Subcutaneous abdominal adipose tissue (tissue), 5 donors: ENCODE measurements at regions not wholly inside any gene's neighbourhood (a gene's known extent, or its start where the extent isn't known, plus 50 kb on each side); places are given as distances from the start of the nearest gene placed in this dataset.

Experiments
- H3K27ac ChIP-seq: one replicate; pipeline ENCODE4 v1.7.0; 2013; ENCODE audit warnings: low read depth, mild to moderate bottlenecking, inconsistent platforms, low read length, moderate library complexity
- H3K27me3 ChIP-seq, 5 donors: one replicate each; pipeline ENCODE4 v1.7.0; 2013; ENCODE audit warnings: low read length in 5 of 5, inconsistent platforms in 1 of 5; ENCODE audit not compliant: control insufficient read depth in 5 of 5, insufficient read depth in 4 of 5
- H3K36me3 ChIP-seq, 5 donors: one replicate each; pipeline ENCODE4 v1.7.0; 2013; ENCODE audit warnings: low read length in 5 of 5; ENCODE audit not compliant: control insufficient read depth in 5 of 5, insufficient read depth in 5 of 5
- H3K4me1 ChIP-seq, 5 donors: one replicate each; pipeline ENCODE4 v1.7.0; 2013; ENCODE audit warnings: low read length in 5 of 5, mild to moderate bottlenecking in 3 of 5, moderate library complexity in 1 of 5; ENCODE audit not compliant: control insufficient read depth in 5 of 5, insufficient read depth in 5 of 5
- H3K4me3 ChIP-seq, 5 donors: one replicate each; pipeline ENCODE4 v1.7.0; 2013; ENCODE audit warnings: low read length in 5 of 5, low read depth in 1 of 5
- H3K9ac ChIP-seq, 5 donors: one replicate each; pipeline ENCODE4 v1.7.0; 2013; ENCODE audit warnings: low read length in 5 of 5, mild to moderate bottlenecking in 4 of 5, moderate library complexity in 3 of 5
- H3K9me3 ChIP-seq, 5 donors: one replicate each; pipeline ENCODE4 v1.7.0; 2013; ENCODE audit warnings: low read length in 5 of 5; ENCODE audit not compliant: control insufficient read depth in 5 of 5
- donor health status: healthy.
- donor health status: healthy.
- donor health status: healthy.
- donor health status: healthy.
- donor health status: healthy.

DNA sequence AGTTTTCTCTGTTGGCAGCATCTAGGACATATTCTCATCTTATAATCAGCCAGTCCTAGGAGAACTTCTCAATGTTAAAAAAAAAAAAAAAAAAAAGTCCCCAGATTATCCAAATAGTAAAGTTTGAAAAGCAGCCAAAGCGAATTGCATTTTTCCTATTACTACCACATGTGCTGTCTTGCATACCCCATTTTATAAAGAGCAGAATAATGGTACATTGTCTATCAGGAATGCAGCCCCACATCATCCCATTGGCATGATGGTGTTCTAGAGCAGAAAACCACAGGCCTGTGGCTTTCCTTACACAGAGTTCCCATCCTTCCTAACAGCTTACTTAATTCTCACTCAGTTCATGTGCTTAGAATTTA is 381.6 kb downstream of the TMEM38B start:
- peaks cover 0 to 10% (median 3%) of the 10 kb centered on the region in 5 donors for H3K4me1 ChIP-seq
- no peak overlapping the region for H3K27ac ChIP-seq
- no peak overlapping the region for H3K9ac ChIP-seq
- H3K4me3 ChIP-seq: no peak overlapping the region
- H3K36me3 ChIP-seq: no peaks in the 10 kb centered on the region
- no peaks in the 10 kb centered on the region for H3K9me3 ChIP-seq
- H3K27me3 ChIP-seq: no peaks in the 10 kb centered on the region

DNA sequence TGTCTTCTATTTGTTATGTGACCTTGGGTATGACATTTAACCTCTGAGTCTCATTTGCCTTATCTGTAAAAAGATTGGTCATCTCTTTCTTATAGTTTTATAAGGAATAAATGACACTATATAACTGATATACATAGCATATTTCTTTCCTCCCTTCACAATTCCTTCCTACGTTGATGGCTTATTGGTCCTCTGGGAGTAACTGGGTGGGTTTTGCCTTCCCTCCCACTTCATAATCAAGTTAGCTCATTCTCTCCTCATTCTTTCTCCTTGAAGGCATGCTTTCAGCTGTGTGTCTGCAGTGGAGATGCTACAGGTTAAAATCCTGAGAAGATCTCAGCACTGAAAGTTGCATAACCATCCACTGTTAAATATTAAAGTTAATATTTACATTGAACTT is 382.4 kb downstream of the TMEM38B start:
- H3K27me3 ChIP-seq: no peaks in the 10 kb centered on the region
- H3K27ac ChIP-seq: no peak overlapping the region
- no peak overlapping the region for H3K9ac ChIP-seq
- no peaks in the 10 kb centered on the region for H3K36me3 ChIP-seq
- H3K9me3 ChIP-seq: no peaks in the 10 kb centered on the region
- peaks cover 0 to 10% (median 3%) of the 10 kb centered on the region in 5 donors for H3K4me1 ChIP-seq
- no peak overlapping the region for H3K4me3 ChIP-seq

DNA sequence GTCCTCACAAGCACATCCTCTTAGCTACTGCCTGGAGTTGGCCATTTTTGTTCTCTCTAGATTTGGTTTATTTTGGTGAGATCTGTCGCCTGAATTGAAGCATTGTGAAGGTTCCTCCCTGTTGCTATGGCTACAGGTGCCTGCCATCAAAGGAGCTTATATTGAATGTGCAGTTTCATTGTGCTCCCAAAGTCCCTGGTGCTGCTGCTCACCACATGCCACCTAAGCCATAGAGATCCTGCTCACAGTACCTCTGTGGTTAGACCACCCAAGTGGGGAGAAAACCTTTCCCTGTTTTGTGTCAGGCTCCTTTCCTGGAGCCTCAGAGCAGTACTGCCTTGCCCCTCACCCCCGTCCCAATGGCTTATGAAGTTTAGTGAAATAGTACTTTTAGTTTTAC is 383.4 kb downstream of the TMEM38B start:
- H3K27me3 ChIP-seq: no peaks in the 10 kb centered on the region
- H3K4me3 ChIP-seq: no peak overlapping the region
- no peaks in the 10 kb centered on the region for H3K36me3 ChIP-seq
- no peaks in the 10 kb centered on the region for H3K9me3 ChIP-seq
- no peak overlapping the region for H3K9ac ChIP-seq
- no peak overlapping the region for H3K27ac ChIP-seq
- peaks cover 0 to 10% (median 3%) of the 10 kb centered on the region in 5 donors for H3K4me1 ChIP-seq

DNA sequence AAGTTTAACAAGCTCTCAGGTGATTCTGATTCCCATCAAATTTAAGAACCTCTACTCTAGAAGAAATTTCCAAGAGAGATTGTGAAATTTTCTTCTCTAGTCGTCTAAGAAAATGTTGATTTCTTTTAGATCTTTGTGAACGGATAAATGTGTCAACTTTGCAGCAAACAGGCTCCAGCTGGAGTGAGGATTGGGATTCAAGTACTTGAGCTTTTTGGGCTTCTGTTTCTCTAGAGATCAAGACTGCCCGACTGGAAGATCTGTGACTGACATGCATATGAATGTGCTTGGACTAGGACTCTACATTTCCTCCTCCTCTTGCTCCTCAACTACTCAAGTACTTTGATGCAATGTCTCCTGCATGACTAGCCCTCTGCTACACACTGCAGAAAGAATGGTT is 388.3 kb downstream of the TMEM38B start:
- H3K4me3 ChIP-seq: no peak overlapping the region
- H3K4me1 ChIP-seq: peaks cover 0 to 11% (median 2%) of the 10 kb centered on the region in 5 donors
- H3K27me3 ChIP-seq: no peaks in the 10 kb centered on the region
- H3K36me3 ChIP-seq: no peaks in the 10 kb centered on the region
- no peak overlapping the region for H3K27ac ChIP-seq
- H3K9me3 ChIP-seq: no peaks in the 10 kb centered on the region
- H3K9ac ChIP-seq: no peak overlapping the region

DNA sequence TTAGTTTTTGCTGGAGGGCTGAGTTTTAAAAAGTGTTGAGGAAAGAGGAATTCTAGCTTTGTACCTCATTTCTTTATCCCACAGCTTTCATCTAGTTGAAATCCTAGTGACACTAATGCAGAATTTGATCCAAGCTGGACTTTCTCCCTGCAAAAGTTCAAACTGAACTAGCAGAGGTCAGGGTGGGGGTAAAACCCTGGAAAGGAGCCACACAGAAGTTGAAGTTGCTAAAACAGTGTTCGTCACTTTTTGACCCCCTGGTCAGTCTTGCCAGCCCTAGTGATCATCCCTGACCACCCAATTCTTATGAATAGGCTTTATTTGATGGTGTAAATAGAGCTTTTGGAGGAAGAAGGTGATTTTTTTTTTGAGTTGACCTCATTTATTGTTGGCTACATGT is 390.4 kb downstream of the TMEM38B start:
- Histone ChIP-seq H3K27me3 (no peaks in the 10 kb centered on the region), H3K9me3 (peaks cover 0 to 2% (median 0%) of the 10 kb centered on the region in 5 donors), H3K4me1 (peaks cover 0 to 11% (median 2%) of the 10 kb centered on the region in 5 donors), H3K9ac (no peak overlapping the region), H3K4me3 (no peak overlapping the region), H3K27ac (no peak overlapping the region), H3K36me3 (no peaks in the 10 kb centered on the region)

DNA sequence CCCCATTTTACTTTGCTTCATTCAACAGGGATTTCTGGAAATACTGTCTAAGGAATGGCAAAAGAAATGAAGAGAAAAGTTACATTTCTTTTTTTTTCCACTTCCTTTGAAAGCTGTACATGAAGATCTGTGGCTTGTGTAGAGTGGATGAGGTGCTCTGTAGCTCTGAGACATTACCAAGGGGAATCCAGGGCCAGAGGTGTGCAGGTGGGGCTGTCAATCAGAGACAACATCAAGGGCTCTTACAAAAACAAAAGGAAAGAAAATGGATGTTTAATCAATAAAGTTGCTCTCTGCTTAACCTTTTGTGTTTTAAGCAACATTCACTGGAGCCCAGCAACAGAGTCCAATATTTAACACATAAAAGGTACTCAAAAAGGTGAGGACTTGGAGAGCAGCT is 391.1 kb downstream of the TMEM38B start:
- H3K27ac ChIP-seq: no peak overlapping the region
- H3K9ac ChIP-seq: no peak overlapping the region
- H3K4me3 ChIP-seq: no peak overlapping the region

DNA sequence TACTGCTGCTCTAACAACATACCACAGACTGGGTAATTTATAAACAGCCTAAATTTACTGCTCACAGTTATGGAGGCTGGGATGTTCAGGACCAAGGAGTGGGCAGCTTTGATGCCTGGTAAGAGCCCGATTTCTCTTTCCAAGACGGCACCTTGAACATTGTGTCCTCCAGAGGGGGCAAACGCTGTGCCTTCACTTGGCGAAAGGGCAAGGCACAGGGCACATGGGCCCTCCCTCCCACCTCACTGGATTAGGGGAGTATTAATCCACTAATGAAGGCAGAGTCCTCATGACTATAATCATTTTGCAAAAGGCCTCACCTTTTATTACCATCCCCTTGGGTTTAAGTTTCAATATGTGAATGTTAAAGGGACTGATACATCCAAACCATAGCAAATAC is 397.7 kb downstream of the TMEM38B start:
- no peaks in the 10 kb centered on the region for H3K27me3 ChIP-seq
- H3K4me3 ChIP-seq: no peak overlapping the region
- H3K27ac ChIP-seq: no peak overlapping the region
- H3K9ac ChIP-seq: no peak overlapping the region
- no peaks in the 10 kb centered on the region for H3K4me1 ChIP-seq
- H3K9me3 ChIP-seq: peaks cover 0 to 5% (median 0%) of the 10 kb centered on the region in 5 donors
- no peaks in the 10 kb centered on the region for H3K36me3 ChIP-seq

More for the DNA sequence above, 391.1 kb downstream of the TMEM38B start:
- Histone ChIP-seq H3K9me3 (peaks cover 0 to 2% (median 0%) of the 10 kb centered on the region in 5 donors), H3K36me3 (no peaks in the 10 kb centered on the region), H3K27me3 (no peaks in the 10 kb centered on the region), H3K4me1 (peaks cover 0 to 11% (median 2%) of the 10 kb centered on the region in 5 donors)

DNA sequence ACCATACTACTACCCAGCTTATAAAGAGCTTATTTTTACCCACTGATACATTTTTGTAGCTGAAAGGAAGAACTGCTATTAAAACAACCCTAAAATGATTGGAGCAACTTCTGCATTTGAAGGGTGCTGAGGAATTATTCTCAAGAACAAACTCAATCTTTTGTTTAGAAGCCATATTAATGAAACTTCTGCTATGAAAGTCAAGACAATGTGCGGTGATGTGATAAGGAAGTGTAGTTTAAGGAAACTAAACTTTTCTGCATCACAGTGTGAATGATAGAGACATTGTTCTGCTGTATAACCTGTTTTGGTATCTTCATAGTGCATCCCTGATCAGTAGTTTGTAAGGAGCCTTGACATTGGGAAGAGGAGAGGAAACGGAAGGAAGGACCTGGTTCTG is 408.5 kb downstream of the TMEM38B start:
- no peaks in the 10 kb centered on the region for H3K4me1 ChIP-seq
- H3K4me3 ChIP-seq: no peak overlapping the region
- no peak overlapping the region for H3K27ac ChIP-seq
- no peaks in the 10 kb centered on the region for H3K27me3 ChIP-seq
- no peaks in the 10 kb centered on the region for H3K36me3 ChIP-seq
- H3K9me3 ChIP-seq: peaks cover 0 to 4% (median 0%) of the 10 kb centered on the region in 5 donors
- H3K9ac ChIP-seq: no peak overlapping the region

DNA sequence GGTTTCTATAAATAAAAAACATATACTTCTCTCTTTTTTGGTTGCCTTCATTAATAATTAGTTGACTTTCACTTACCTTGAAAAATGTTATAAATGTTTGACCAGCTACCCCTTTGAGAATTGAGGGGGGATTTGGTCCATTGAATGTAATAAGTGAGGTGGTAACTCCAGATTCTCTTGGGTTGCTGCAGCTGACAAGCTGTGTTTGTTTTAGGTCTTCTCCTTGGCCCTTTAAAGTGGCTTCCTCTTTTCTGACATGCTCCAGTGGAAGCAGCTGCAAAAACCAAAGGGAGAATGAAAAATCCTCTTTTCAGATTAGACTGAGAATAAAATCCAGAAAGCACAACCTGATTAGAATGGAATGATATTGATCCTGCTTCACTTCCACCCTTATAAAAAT is 410.5 kb downstream of the TMEM38B start:
- Histone ChIP-seq H3K9me3 (no peaks in the 10 kb centered on the region), H3K4me1 (no peaks in the 10 kb centered on the region), H3K27me3 (no peaks in the 10 kb centered on the region), H3K27ac (no peak overlapping the region), H3K9ac (no peak overlapping the region), H3K36me3 (no peaks in the 10 kb centered on the region), H3K4me3 (no peak overlapping the region)

DNA sequence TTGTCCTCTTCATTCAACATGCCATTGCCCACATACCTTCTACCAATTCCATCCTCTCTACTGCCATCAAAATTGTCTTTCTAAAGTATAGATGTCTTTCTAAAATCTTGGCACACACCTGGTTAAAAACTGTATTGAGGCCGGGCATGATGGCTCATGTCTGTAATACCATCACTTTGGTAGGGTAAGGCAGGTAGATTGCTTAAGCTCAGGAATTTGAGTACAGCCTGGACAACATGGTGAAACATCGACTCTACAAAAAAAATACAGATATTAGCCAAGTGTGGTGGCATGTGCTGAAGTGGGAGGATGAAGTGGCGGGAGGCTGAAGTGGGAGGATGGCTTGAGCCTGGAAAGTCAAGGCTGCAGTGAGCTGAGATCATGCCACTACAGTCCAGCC is 412.1 kb downstream of the TMEM38B start:
- Histone ChIP-seq H3K9me3 (no peaks in the 10 kb centered on the region), H3K4me3 (no peak overlapping the region), H3K9ac (no peak overlapping the region), H3K27ac (no peak overlapping the region), H3K4me1 (no peaks in the 10 kb centered on the region), H3K27me3 (no peaks in the 10 kb centered on the region), H3K36me3 (no peaks in the 10 kb centered on the region)

DNA sequence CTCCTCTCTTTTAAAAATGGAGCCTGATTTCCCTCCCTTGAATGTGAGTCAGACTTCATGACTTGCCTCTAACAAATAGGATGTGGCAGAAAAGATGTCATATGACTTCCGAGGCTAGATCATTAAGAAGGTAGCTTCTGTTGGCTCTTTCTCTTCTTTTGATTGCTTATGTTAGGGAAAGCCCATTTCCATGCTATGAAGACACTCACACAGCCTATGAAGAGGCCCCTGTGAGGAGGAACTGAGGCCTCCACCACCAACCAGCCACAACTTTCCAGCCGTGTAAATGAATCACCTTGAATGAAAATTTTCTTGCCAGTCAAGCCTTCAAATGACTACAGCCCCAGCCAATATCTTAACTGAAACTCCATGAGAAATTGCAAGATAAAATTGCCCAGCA is 413.4 kb downstream of the TMEM38B start:
- H3K27ac ChIP-seq: no peak overlapping the region
- H3K27me3 ChIP-seq: no peaks in the 10 kb centered on the region
- no peaks in the 10 kb centered on the region for H3K4me1 ChIP-seq
- H3K4me3 ChIP-seq: no peak overlapping the region
- no peaks in the 10 kb centered on the region for H3K9me3 ChIP-seq
- H3K9ac ChIP-seq: no peak overlapping the region
- H3K36me3 ChIP-seq: no peaks in the 10 kb centered on the region
